GM12892 (cell line): ENCODE measurements at regions not wholly inside any gene's neighbourhood (a gene's known extent, or its start where the extent isn't known, plus 50 kb on each side); places are given as distances from the start of the nearest gene placed in this dataset.

Experiments used
- POLR2A ChIP-seq: IDR thresholded peaks from 2 replicates; pipeline ENCODE4 v1.6.1; 2011; ENCODE audit warnings: low read depth, low read length, control low read depth
- POLR2AphosphoS5 ChIP-seq: IDR thresholded peaks from 2 replicates; pipeline ENCODE4 v1.6.1; 2011; ENCODE audit warnings: low read depth, low read length, control low read depth
- TAF1 ChIP-seq: IDR thresholded peaks from 2 replicates; pipeline ENCODE4 v1.6.1; 2011; ENCODE audit warnings: low read depth, mild to moderate bottlenecking, control low read depth, low read length, borderline replicate concordance

DNA sequence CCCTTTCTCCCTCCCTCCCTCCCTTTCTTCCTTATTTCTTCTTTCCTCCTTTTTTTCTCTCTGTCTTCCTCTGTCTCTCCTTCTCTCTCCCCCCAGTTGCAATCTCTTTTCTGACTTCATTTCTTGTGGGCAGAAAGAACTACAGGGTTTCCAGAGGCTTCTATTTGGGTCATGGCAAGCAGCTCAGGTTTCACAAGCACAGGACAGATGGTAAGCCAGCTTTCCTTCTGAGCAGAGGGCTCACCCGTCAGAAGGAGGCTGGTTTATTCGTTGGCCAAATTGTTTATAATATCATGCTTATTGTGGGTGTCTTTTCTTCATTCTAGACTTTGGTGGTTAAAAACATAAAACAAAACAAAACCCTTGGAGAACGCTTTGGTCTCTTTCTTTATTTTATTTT lies 58.9 kb upstream of the CLMP start:
- no peak for TF ChIP-seq POLR2AphosphoS5
- TF ChIP-seq POLR2A: no peak
- no peak for TF ChIP-seq TAF1
